C4-2B (cell line): ENCODE measurements at regions not wholly inside any gene's neighbourhood (a gene's known extent, or its start where the extent isn't known, plus 50 kb on each side); places are given as distances from the start of the nearest gene placed in this dataset.

Experiments used
- H3K27ac ChIP-seq: fragments of 450-650 bp; 2 replicates; pipeline ENCODE4 v1.5.1; 2017
- ZFX ChIP-seq: fragments of 450-650 bp; IDR thresholded peaks from 2 replicates; pipeline ENCODE4 v1.6.1; 2017
- TF ChIP-seq, protein P1 (sequence below): fragments of 450-650 bp; conservative IDR thresholded peaks from 2 replicates; pipeline ENCODE4 v1.5.1; 2017; ENCODE audit warnings: mild to moderate bottlenecking

- H3K27ac ChIP-seq = no peak overlapping the region
- TF ChIP-seq, protein P1, sequence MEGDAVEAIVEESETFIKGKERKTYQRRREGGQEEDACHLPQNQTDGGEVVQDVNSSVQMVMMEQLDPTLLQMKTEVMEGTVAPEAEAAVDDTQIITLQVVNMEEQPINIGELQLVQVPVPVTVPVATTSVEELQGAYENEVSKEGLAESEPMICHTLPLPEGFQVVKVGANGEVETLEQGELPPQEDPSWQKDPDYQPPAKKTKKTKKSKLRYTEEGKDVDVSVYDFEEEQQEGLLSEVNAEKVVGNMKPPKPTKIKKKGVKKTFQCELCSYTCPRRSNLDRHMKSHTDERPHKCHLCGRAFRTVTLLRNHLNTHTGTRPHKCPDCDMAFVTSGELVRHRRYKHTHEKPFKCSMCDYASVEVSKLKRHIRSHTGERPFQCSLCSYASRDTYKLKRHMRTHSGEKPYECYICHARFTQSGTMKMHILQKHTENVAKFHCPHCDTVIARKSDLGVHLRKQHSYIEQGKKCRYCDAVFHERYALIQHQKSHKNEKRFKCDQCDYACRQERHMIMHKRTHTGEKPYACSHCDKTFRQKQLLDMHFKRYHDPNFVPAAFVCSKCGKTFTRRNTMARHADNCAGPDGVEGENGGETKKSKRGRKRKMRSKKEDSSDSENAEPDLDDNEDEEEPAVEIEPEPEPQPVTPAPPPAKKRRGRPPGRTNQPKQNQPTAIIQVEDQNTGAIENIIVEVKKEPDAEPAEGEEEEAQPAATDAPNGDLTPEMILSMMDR = no peak
- TF ChIP-seq ZFX = no peak
Observed at GRCh38 chr22:47251911-47252310, 489.5 kb downstream of the TBC1D22A start.

DNA sequence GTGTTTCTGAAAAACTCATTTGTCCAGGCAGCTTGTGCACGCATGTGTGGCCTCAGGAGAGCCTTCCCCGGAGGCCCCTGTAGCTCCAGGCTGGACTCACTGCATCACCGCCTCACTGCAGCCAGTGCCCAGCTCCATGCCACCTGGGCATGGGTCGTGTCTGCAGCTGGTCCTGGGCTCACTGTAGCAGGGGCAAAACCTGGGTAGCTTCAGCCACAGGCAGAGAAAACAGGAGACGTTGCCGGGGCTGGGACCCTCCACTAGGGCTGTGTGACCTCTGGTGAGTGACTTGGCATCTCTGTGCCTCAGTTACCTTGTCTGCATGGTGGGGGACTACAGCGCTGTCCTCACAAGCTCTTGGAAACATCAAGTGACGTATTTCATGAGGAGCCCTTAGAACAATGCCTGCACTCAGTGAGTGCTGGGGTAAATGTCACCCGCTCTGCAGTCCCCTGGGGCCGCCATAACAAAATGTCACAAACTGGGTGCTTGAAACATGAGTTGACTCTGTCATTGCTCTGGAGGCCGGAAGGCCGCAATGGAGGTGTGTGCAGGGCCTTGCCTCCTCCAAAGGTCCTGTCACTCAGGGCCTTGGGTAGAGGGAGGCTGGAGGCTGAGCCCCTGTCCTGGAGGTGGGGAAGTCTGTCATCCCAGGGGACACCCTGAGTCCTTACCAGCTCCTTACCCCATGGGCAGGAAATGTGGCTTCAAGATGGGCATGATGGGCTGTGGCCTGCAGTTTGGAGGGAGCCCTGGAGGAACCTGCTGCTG lies 488.7 kb downstream of the TBC1D22A start:
- no peak overlapping the region for H3K27ac ChIP-seq
- no peak for TF ChIP-seq ZFX
- TF ChIP-seq, protein P1 = no peak

DNA sequence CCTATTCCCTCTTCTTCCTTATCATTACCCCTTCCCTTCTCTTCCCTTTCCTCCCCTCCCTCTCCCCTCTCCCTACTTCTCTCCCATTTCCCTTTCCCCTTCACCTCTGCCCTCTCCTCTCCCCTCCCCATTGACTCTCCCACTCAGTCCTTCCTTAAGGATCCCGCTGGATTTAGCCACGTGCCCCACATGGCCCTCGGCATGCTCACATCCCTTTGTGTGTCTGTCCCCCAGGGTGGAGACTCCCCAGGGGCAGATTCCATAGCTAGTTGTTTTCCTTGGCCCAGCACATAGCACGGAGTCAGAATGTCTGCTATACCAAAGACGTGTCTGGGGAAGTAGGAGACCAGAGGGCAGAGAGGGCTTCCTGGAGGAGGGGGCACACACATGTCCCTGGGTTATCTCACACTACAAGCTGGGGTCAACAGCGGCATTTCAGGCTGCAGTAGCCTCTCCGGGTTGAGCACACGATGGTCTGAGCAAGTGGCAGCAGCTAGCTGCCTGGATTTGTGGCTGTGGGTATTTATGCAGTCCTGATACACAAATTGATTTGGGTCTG lies 487.0 kb downstream of the TBC1D22A start:
- no peak for TF ChIP-seq ZFX
- TF ChIP-seq, protein P1 = no peak
- no peak overlapping the region for H3K27ac ChIP-seq

- H3K27ac ChIP-seq = no peak overlapping the region
Observed at GRCh38 chr22:47248925-47249324, 486.5 kb downstream of the TBC1D22A start.

DNA sequence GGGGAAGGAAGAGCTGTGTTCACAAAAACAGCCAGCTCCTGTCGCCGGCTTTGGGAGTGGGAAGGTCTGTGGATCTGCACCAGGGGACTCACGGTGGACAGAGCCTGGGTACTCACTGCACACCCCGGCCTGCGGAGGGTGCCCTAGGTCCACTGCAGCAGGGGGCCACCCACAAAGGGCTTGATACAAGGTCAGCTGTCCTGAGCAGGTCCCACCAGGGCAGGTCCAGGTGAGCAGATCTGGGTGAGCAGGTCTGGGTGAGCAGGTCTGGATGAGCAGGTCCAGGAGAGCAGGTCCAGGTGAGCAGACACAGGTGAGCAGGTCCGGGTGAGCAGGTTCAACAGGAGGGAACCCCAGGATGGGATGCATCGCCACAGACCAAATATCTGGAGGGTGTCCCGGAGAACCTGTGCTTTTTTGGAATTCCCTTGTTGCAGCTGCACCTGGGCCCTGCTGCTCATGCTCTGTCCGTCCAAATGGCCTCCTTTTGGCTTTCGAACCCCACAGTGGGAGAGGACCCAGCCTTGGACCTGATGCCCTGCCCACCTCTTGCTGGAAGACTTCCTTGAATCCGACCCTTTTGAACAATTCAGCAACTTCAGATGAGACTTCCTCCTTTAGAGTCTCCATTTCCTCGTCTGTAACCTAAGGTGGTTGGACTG lies 485.3 kb downstream of the TBC1D22A start:
- TF ChIP-seq ZFX = no peak
- TF ChIP-seq, protein P1 = no peak
- H3K27ac ChIP-seq = no peak overlapping the region

More at GRCh38 chr22:47248925-47249324, 486.5 kb downstream of the TBC1D22A start:
- TF ChIP-seq ZFX = no peak
- TF ChIP-seq, protein P1 = no peak

- TF ChIP-seq, protein P1 = no peak
- TF ChIP-seq ZFX = no peak
- no peak overlapping the region for H3K27ac ChIP-seq
Observed at GRCh38 chr22:47245786-47246185, 483.3 kb downstream of the TBC1D22A start.

DNA sequence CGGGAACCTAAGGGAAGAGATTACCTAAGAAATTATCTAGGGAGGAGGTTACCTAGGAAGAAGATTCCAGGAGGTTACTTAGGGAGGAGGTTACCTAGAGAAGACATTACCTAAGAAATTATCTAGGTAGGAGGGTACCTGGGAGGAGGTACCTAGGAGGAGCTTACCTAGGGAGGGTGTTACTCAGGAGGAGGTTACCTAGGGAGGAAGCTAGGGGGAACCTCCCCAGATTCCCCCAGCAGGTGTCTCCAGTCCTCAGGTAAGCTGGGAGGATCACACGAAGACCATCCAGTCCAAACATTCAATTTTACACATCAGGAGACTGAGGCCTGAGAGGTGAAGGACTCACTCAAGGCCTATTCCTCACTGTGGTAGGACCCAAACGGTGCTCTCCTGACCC lies 482.8 kb downstream of the TBC1D22A start:
- H3K27ac ChIP-seq = no peak overlapping the region
- TF ChIP-seq, protein P1 = no peak
